Caco-2 (cell line): ENCODE measurements at regions not wholly inside any gene's neighbourhood (a gene's known extent, or its start where the extent isn't known, plus 50 kb on each side); places are given as distances from the start of the nearest gene placed in this dataset.

Experiments used
- BruUV-seq: library from RNA; stranded (reverse); fragments of 400-500 nt; replicated peaks from 2 replicates; lab custom pipeline; 2021; lab: Mats Ljungman, UMichigan
- CTCF ChIA-PET: fragments of 300-600 bp; sonication (Branson Sonifier 250); formaldehyde crosslinking; loops from one replicate; lab custom pipeline; 2022; ENCODE audit warnings: antibody characterized with exemption; lab: Charles Lee
- POLR2A ChIA-PET: fragments of 300-600 bp; sonication (Branson Sonifier 250); formaldehyde crosslinking; loops from one replicate; lab custom pipeline; 2022; ENCODE audit warnings: antibody characterized with exemption; lab: Charles Lee
- DNase-seq, 2 experiments: peaks; one replicate each; pipeline versions ENCODE4 v3.0.0 to v3.0.0-alpha.2; 2020 to 2022
- H3K27me3 ChIP-seq: replicated peaks from 2 replicates; pipeline ENCODE4 v1.6.0; 2011; ENCODE audit warnings: low read length; ENCODE audit not compliant: control insufficient read depth, insufficient read depth
- H3K36me3 ChIP-seq: 2 replicates; pipeline ENCODE4 v1.5.1; 2011; ENCODE audit warnings: low read length; ENCODE audit not compliant: control insufficient read depth, insufficient read depth
- H3K4me1 ChIP-seq: fragments of 250-450 bp; sonication (Bioruptor Pico); 2 replicates; pipeline ENCODE4 v1.5.1; 2020; ENCODE audit warnings: mild to moderate bottlenecking
- H3K4me3 ChIP-seq: 2 replicates; pipeline ENCODE4 v1.5.1; 2011; ENCODE audit warnings: low read depth, mild to moderate bottlenecking, control low read depth, low read length
- H3K9me3 ChIP-seq: fragments of 250-450 bp; sonication (Bioruptor Pico); 2 replicates; pipeline ENCODE4 v1.5.1; 2020; ENCODE audit warnings: mild to moderate bottlenecking, moderate library complexity
- H3K27ac Mint-ChIP-seq: one replicate; pipeline ENCODE4 v1.8.0; 2022; ENCODE audit warnings: mixed read lengths; ENCODE audit not compliant: unreplicated experiment
- H3K27me3 Mint-ChIP-seq: one replicate; pipeline ENCODE4 v1.8.0; 2022; ENCODE audit warnings: mixed read lengths; ENCODE audit not compliant: insufficient read depth, unreplicated experiment
- H3K36me3 Mint-ChIP-seq: one replicate; pipeline ENCODE4 v1.8.0; 2022; ENCODE audit warnings: mild to moderate bottlenecking, mixed read lengths; ENCODE audit not compliant: insufficient read depth, unreplicated experiment
- H3K4me1 Mint-ChIP-seq: one replicate; pipeline ENCODE4 v1.8.0; 2022; ENCODE audit warnings: low read depth, mixed read lengths; ENCODE audit not compliant: unreplicated experiment
- H3K4me3 Mint-ChIP-seq: one replicate; pipeline ENCODE4 v1.8.0; 2022; ENCODE audit warnings: mild to moderate bottlenecking, moderate library complexity, mixed read lengths; ENCODE audit not compliant: unreplicated experiment
- H3K9me3 Mint-ChIP-seq: one replicate; pipeline ENCODE4 v1.8.0; 2022; ENCODE audit warnings: mixed read lengths; ENCODE audit not compliant: unreplicated experiment
- intact Hi-C: fragments of 100-400 bp; cut with micrococcal nuclease; formaldehyde crosslinking; loops from one replicate; pipeline ENCODE4 v1.10.0; 2022; ENCODE audit not compliant: unreplicated experiment
- TF ChIP-seq, protein P1 (sequence below), 2 experiments: fragments of 200-600 bp in 1 of 2; IDR thresholded peaks; 1 replicate in 1 of 2; 2 replicates in 1 of 2; pipeline versions ENCODE4 v1.5.1 to v1.8.0; 2011 to 2022; ENCODE audit warnings: antibody characterized with exemption in 1 of 2, control low read depth in 1 of 2, inconsistent platforms in 1 of 2, low read depth in 1 of 2, low read length in 1 of 2, mild to moderate bottlenecking in 1 of 2, moderate library complexity in 1 of 2; ENCODE audit not compliant: insufficient read depth in 1 of 2, severe bottlenecking in 1 of 2, unreplicated experiment in 1 of 2

DNA sequence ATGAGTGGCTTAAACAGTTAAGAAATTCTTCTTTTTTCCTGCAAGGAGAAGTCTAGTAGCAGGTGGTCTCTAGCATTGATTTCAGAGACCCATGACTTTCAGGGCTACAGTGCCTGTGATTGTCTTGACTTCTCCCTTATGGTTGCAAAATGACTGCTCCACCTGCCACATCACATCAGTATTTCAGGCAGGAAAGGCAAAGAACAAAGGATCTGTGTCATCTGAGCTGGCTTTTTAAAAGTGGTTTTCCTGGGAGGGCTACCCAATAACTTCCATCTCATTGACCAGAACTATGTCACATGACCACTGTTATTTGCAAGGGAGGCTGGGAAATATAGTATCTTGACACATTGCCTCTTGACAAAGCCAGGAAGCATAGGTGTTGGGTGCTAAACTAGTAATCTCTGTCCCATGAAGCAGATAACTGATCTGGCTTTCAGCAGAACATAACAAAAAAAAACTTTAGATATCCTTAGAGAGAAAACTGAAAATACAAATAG, 226.2 kb downstream of the DHX35 start:
- Mint-ChIP-seq H3K36me3 (no peaks in the 10 kb centered on the region), H3K4me1 (no peaks in the 10 kb centered on the region), H3K27me3 (peaks cover 10% of the 10 kb centered on the region), H3K4me3 (no peak overlapping the region), H3K27ac (no peak overlapping the region), H3K9me3 (peaks cover 16% of the 10 kb centered on the region)
- DNase-seq = no peak
- H3K36me3 ChIP-seq = no peaks in the 10 kb centered on the region
- no TSS peak for BruUV-seq
- intact Hi-C loops = no loop called here
- H3K9me3 ChIP-seq = peaks cover 10% of the 10 kb centered on the region
- POLR2A ChIA-PET = no interaction called here
- no peak overlapping the region for H3K4me3 ChIP-seq
- H3K4me1 ChIP-seq = no peaks in the 10 kb centered on the region
- CTCF ChIA-PET = no interaction called here
- H3K27me3 ChIP-seq = no peaks in the 10 kb centered on the region
- TF ChIP-seq, protein P1, sequence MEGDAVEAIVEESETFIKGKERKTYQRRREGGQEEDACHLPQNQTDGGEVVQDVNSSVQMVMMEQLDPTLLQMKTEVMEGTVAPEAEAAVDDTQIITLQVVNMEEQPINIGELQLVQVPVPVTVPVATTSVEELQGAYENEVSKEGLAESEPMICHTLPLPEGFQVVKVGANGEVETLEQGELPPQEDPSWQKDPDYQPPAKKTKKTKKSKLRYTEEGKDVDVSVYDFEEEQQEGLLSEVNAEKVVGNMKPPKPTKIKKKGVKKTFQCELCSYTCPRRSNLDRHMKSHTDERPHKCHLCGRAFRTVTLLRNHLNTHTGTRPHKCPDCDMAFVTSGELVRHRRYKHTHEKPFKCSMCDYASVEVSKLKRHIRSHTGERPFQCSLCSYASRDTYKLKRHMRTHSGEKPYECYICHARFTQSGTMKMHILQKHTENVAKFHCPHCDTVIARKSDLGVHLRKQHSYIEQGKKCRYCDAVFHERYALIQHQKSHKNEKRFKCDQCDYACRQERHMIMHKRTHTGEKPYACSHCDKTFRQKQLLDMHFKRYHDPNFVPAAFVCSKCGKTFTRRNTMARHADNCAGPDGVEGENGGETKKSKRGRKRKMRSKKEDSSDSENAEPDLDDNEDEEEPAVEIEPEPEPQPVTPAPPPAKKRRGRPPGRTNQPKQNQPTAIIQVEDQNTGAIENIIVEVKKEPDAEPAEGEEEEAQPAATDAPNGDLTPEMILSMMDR (IDR thresholded peaks at IDR 0.05; ENCODE audit: insufficient read depth in 1 of 2, low read depth in 1 of 2, low read length in 1 of 2, severe bottlenecking in 1 of 2, unreplicated experiment in 1 of 2) = no peak

DNA sequence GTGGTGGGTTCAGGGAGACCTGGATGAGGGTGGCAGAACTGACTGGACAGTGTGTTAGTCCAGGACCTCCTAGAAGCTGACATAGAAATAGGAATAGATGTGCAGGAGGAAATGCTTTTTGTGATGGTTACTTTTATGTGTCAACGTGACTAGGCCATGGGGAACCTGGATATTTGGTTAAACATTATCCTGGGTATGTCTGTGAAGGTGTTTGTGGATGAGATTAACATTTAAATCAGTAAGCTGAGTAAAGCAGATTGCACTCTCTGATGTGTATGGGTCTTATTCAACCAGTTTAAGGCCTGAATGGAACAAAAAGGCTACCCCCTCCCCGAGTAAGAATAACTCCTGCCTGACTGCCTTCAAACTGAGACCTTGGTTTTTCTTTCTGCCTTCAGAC, 219.3 kb downstream of the DHX35 start:
- H3K4me3 ChIP-seq = no peak overlapping the region
- peaks cover 4% of the 10 kb centered on the region for H3K27me3 Mint-ChIP-seq
- H3K4me1 Mint-ChIP-seq = no peaks in the 10 kb centered on the region
- H3K9me3 ChIP-seq = peaks cover 13% of the 10 kb centered on the region
- H3K4me3 Mint-ChIP-seq = no peak overlapping the region
- no peaks in the 10 kb centered on the region for H3K36me3 Mint-ChIP-seq
- ChIA-PET CTCF (interaction anchor here (0.6 to 0.7 kb wide), 2 partner anchors 29 to 130 kb away, joined by 3 to 15 read pairs; no protein-coding TSS in a partner anchor), POLR2A (no interaction called here)
- no peaks in the 10 kb centered on the region; the same call in 1 of the 2 replicates for H3K4me1 ChIP-seq
- intact Hi-C loops = no loop called here
- H3K27me3 ChIP-seq = no peaks in the 10 kb centered on the region
- DNase-seq = no peak
- TF ChIP-seq, protein P1 (IDR thresholded peaks at IDR 0.05; ENCODE audit: insufficient read depth in 1 of 2, low read depth in 1 of 2, low read length in 1 of 2, severe bottlenecking in 1 of 2, unreplicated experiment in 1 of 2) = no peak
- no TSS peak for BruUV-seq
- H3K36me3 ChIP-seq = no peaks in the 10 kb centered on the region
- H3K9me3 Mint-ChIP-seq = peaks cover 16% of the 10 kb centered on the region
- H3K27ac Mint-ChIP-seq = no peak overlapping the region

DNA sequence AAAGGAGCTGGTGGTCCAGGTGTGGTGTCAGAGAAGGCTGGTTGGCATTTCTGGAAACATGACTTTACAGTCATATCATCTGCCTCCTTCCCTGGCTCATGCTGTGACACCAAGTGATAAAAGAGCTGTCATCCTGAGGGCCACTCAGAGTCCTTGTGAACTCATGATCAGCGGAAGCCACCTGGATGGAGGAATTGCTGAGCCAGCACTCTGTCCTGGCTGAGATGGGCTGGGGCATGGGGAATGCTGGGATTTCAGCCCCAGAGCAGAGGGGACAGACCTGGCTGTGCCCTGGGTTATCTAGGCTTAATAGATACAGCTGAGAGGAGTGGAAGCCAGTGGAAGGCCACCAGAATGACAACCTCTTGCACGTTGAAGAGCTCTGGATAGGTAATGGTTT, 214.3 kb downstream of the DHX35 start:
- no peaks in the 10 kb centered on the region for H3K9me3 Mint-ChIP-seq
- intact Hi-C loops = no loop called here
- H3K4me1 Mint-ChIP-seq = no peaks in the 10 kb centered on the region
- no peak overlapping the region for H3K4me3 Mint-ChIP-seq
- no peak overlapping the region for H3K27ac Mint-ChIP-seq
- H3K36me3 Mint-ChIP-seq = no peaks in the 10 kb centered on the region
- H3K4me3 ChIP-seq = no peak overlapping the region
- no peak for DNase-seq
- TF ChIP-seq, protein P1 (IDR thresholded peaks at IDR 0.05; ENCODE audit: insufficient read depth in 1 of 2, low read depth in 1 of 2, low read length in 1 of 2, severe bottlenecking in 1 of 2, unreplicated experiment in 1 of 2) = no peak
- peaks cover 3% of the 10 kb centered on the region; the same call in 1 of the 2 replicates for H3K9me3 ChIP-seq
- CTCF ChIA-PET = no interaction called here
- H3K36me3 ChIP-seq = no peaks in the 10 kb centered on the region
- H3K4me1 ChIP-seq = no peaks in the 10 kb centered on the region; the same call in 1 of the 2 replicates
- no TSS peak for BruUV-seq
- H3K27me3 Mint-ChIP-seq = peaks cover 4% of the 10 kb centered on the region
- POLR2A ChIA-PET = no interaction called here
- no peaks in the 10 kb centered on the region; the same call in 1 of the 2 replicates for H3K27me3 ChIP-seq
